Amniotic epithelial cell (primary cell): ENCODE measurements at regions not wholly inside any gene's neighbourhood (a gene's known extent, or its start where the extent isn't known, plus 50 kb on each side); places are given as distances from the start of the nearest gene placed in this dataset.
"Not testable (repeated sequence)": the region's sequence is repeated elsewhere in the genome, so short reads cannot be mapped to it uniquely, and the experiment has no call there.

Source experiments
- DNase-seq: peaks from one replicate; pipeline ENCODE4 v3.0.0-alpha.2; 2010; ENCODE audit warnings: low read depth

DNA sequence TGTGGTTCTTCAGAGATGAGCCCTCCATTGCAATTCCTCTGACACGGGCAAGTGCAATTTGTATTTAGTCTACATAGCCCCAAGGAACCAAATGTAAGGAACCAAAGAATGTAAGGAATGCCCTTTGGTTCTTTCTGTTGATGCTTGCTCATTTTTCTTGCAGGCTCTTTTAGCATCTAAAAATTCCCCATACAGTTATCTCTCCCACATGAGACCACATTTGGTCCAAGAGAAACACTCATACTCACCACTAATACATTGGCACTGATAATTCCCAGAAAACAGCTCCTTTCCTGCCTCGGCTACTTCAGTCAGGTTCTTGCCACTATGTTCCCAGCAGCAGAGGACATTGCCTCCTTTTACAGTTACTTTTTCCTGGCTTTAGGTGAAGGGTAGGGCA, 332.6 kb downstream of the AEBP2 start:
- peak; percentile 89 for DNase-seq

DNA sequence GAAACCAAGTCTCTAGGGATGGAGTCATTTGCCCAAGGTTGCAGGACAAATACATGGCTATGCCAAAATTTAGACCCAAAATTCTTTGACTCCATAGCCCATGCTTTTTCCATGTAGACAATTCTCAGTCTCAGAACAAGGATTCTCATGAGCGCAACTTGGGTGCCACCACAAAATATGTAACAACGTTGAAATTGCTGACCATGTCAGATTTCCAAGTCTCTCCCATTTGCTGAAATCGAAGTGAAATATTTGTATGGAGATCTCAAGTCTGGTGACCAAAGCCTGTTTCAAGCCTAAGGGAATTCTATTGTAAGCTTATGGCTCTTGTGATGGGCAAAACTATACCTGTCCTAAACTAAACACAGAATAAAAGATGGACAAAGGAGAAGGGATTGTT, 333.5 kb downstream of the AEBP2 start:
- DNase-seq: no peak

DNA sequence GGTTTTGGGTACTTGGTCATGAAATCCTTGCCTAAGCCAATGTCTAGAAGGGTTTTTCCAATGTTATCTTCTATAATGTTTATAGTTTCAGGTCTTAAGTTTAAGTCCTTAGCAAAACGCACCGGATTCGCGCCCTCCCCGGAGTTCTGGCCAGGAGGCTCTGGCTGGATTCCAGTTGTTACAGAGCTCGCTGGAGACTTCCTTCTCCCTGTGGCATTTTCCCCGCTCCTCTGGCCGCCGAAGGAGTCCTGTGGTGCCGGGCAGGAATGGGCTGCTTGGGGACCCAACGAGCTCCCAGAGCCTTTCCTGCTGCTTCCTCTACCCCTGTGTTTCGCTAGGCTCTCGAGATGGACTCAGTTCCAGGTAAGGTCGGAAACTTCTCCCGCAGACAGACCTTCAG, 335.9 kb downstream of the AEBP2 start:
- no peak for DNase-seq

- DNase-seq: not testable (repeated sequence)
These were observed 336.7 kb downstream of the AEBP2 start for GRCh38 chr12:19775976-19776375.

DNA sequence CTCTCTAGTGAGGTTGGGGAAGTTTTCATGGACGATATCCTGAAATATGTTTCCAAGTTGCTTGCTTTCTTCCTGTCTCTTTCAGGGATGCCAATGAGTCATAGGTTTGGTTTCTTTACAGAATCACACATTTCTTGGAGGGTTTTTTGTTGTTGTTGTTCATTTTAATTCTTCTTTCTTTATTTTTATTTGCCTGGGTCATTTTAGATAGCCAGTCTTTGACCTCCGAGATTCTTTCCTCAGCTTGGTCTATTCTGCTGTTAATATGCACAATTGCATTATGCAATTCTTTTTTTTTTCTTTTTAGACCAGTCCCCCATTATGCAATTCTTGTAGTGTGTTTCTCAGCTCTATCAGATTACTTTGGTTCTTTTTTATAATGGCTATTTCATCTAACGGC, 338.9 kb downstream of the AEBP2 start:
- peak; percentile 56 for DNase-seq

GRCh38 chr12:19778797-19779196, 339.5 kb downstream of the AEBP2 start:
- DNase-seq: peak; percentile 24

GRCh38 chr12:19779395-19780056, 340.2 kb downstream of the AEBP2 start:
- peak; percentile 38 for DNase-seq

- DNase-seq: no peak
These were observed 341.2 kb downstream of the AEBP2 start for GRCh38 chr12:19780460-19780859.

- no peak for DNase-seq
These were observed 344.5 kb downstream of the AEBP2 start for GRCh38 chr12:19783547-19784444.

DNA sequence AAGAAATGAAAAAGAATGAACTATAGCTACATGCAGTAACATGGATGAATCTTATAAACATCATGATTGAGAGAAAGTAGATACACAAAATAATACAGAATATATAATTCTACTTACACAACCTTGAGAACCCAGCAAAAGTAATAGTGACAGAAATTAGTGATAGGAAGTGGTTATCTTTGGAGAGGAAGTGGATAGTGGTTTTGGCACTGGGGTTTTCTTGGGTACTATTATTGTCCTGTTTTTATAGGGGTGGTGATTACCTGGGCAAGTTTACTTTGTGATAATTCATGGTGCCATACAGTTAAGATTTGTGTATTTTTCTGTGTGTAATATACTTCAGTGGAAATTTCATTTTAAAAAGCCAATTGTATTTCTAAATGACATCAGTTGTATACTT, 352.7 kb downstream of the AEBP2 start:
- DNase-seq: no peak

GRCh38 chr12:19794116-19794515, 354.8 kb downstream of the AEBP2 start:
- DNase-seq: no peak

GRCh38 chr12:19799216-19799615, 359.9 kb downstream of the AEBP2 start:
- no peak for DNase-seq

- no peak for DNase-seq
These were observed 360.8 kb downstream of the AEBP2 start for GRCh38 chr12:19799895-19800602.

- DNase-seq: peak; percentile 31
These were observed 361.6 kb downstream of the AEBP2 start for GRCh38 chr12:19800884-19801283.

- no peak for DNase-seq
These were observed 362.6 kb downstream of the AEBP2 start for GRCh38 chr12:19801941-19802340.

DNA sequence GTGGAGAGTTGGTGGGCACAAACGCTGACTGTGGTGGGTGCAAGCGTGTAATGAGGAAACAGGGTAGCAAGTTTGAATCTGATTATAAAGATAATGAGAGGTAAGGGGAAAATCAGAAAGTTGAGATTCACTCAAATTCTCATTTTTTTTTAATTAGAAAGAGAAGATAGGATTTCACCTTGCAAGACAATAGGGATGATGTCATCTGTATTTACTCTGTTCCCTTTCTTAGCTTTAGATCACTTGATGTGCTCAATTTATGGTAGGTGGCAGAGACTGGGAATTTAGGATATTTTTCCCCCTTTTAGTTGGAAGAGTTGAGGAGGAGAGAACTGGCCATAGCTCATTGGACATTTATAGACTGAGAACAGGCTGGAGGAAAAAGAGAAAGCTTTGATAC, 363.6 kb downstream of the AEBP2 start:
- no peak for DNase-seq

- no peak for DNase-seq
These were observed 365.4 kb downstream of the AEBP2 start for GRCh38 chr12:19804737-19805136.

GRCh38 chr12:19808371-19808770, 369.1 kb downstream of the AEBP2 start:
- DNase-seq: peak; percentile 53

DNA sequence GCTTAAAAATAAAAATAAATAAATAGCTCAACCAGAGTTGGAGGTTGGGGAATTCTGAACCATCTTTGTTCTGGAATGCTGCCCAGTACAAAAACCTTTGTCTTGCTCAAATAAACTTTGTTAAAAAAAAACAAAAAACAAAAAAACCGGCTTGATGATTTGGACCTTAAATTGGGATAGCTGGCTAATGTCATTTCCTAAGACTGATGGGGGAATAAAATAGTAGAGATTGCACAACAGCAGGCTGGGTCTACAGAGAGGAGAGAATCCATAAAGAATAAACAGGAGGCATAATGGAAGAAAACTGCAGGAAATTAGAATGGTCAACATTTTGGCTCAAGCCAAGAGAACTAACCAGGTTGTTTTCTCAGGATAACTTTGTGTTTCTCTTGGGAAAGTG, 370.9 kb downstream of the AEBP2 start:
- DNase-seq: no peak

DNA sequence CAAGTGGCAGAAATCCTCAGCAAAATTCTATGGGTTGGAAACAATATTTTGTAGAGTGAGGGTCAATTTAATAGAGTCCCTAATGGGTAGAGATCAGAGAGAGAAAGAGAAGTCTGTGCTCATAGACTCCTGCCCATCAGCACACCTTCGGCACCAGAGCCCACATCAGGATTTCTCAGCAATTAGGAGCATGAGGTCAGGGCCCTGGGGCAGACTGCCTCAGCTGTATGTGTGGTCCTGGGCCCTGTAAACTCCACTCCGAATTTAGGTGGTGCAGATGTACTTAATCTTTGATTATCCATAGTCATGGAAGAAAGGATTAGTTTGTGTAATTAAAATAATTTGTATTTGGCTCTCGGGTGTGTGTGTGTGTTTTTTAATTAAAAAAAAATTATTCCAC, 372.6 kb downstream of the AEBP2 start:
- no peak for DNase-seq

GRCh38 chr12:19819231-19819630, 379.9 kb downstream of the AEBP2 start:
- DNase-seq: no peak

GRCh38 chr12:19822476-19822875, 383.2 kb downstream of the AEBP2 start:
- no peak for DNase-seq

DNA sequence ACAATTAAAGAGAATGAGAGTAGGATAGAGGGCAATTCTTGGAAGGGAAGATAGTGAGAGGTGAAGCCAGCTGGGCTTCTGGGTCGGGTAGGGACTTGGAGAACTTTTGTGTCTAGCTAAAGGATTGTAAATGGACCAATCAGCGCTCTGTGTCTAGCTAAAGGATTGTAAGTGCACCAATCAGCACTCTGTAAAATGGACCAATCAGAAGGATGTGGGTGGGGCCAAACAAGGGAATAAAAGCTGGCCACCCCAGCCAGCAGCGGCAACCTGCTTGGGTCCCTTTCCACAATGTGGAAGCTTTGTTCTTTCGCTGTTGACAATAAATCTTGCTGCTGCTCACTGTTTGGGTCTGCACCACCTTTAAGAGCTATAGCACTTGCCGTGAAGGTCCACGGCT, 384.0 kb downstream of the AEBP2 start:
- DNase-seq: not testable (repeated sequence)
